ACHN (cell line): ENCODE measurements at regions not wholly inside any gene's neighbourhood (a gene's known extent, or its start where the extent isn't known, plus 50 kb on each side); places are given as distances from the start of the nearest gene placed in this dataset.

Source experiments
- DNase-seq: peaks from one replicate; pipeline ENCODE4 v3.0.0-alpha.2; 2015
- in situ Hi-C: cut with HindIII; loops from 2 replicates; pipeline ENCODE4 v1.10.0; 2017; ENCODE audit warnings: low sequenced_read_pairs, low pct_ligation_motif_present, low pct_unique_long_range_greater_than_20kb

DNA sequence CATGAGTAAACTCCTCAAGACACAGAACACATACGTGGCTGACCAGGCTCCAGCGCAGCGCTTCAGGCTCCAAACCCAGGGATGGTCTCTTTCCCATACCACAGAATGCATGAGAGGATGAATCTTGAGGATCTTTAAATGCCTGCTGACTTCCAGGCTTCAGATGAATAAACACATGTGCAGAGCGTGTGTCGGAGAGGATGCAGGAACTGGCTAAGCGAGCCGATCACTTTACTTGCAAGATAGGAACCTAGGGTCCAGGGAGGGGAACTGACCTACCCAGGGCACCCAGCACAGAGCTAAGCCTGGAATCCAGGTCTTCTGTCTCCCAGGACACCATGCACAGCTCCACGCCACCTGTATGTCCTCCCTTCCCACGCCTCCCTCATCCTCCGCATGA is 209.8 kb downstream of the BCL11B start:
- DNase-seq = no peak
- in situ Hi-C loops = no loop called here

DNA sequence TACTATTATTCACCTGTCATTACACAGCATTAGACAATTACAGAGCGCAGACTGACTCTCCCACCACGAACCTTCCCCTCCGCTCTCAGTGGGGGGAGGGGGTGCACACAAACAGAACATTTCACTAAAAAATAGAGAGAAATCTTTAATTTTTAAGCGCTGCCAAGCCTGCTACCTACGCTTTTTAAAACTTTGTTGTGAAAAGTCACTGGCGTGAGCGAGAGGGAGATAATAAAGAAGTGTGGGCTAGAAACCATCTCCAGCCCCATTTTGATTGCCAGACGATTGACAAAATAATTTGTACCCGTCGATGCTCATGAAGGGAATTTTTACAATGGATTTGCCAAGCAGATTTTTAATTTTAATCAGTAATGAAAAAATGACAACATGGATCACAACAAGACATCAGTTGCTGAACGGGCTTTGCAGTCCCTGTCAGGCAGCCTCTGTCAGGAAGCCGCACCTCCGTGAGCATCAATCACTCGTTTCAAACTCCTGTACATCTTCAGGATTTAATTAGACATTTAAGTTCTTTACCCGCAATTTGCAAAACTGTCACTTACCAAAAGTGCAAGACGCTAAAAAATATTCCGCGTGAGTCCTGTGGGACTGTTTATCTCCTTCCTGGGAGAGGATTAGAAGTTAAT is 209.1 kb downstream of the BCL11B start:
- in situ Hi-C loops = no loop called here
- no peak for DNase-seq

DNA sequence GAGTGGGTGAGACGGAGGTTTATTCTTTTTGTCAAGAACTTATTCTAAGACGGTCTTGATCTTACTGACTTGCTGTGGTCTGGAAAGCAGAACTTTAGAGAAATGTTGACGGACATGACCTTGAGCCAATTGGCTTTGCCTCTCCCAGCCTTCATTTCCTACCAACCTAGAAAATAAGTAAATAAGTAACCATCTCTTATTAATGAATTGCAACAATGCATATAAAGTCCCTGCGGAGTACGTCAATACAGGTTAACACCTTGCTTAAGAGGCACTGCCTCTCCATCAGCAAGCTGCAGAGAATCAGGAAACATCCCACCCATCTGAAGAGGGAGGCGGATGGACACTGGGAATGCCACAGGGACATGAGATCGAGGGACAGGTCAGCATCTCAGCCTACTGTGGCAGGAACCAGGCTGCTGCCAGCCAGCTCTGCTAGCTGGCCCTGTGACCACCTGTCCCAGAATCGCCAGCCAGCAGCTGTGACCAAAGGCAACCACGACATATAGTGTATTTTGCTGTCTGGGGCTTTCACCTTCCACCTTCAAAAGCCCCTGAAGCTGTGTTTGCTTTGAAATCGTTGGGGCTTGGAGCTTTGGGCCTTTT is 208.3 kb downstream of the BCL11B start:
- no peak for DNase-seq

DNA sequence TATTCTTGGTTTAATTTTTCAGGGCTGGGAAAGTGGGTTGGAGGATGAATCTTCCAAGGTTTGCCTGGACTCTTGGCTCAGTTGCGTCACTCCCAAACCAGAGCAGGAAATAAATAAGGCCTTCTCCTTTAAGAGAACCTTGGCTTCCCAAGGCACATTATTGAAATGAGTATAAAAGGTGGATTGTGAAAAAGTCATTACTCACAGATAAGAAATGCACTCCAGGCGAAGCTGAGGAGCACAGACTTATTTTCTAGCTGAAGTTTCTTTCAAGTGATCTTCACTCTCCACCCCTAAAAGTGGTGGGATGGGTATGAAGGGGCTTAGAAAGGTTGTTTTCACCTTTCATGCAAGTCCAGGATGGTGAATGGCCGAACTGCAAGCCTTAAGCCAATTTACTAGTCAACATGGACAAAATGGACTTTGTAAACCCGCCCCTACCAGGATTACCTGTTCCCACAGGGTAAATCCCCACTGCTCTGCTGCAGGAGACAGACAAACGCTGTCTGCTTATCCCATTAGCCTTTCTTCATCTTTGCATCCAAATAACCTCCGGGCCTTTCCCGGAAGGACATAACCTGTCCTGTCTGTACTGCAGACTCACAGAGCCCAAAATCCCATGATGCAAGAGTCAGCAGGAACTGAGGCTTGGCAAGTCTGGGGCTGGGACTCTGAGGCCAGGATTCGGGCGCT is 207.6 kb downstream of the BCL11B start:
- in situ Hi-C loops = no loop called here
- no peak for DNase-seq

More for the DNA sequence above, 208.3 kb downstream of the BCL11B start:
- in situ Hi-C loops = no loop called here

DNA sequence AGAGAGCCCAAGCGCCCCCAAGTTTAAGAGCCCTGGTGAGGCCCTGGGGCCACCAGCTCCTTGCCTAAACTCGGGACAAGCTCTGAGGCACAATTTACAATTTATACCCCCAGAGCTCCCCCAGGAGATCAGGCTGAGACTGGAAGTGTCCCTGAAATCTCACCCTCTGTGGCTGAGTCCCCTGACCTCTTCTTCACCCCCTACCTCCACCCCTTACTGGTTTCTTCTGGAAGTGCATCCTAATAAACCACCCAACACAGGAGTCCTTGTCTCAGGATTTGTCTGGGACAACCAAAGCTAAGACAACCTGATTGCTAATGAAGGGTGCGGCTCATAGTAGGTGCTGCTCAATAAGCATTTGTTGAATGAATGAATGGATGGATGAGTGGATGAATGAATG is 206.4 kb downstream of the BCL11B start:
- in situ Hi-C loops = no loop called here
- no peak for DNase-seq

DNA sequence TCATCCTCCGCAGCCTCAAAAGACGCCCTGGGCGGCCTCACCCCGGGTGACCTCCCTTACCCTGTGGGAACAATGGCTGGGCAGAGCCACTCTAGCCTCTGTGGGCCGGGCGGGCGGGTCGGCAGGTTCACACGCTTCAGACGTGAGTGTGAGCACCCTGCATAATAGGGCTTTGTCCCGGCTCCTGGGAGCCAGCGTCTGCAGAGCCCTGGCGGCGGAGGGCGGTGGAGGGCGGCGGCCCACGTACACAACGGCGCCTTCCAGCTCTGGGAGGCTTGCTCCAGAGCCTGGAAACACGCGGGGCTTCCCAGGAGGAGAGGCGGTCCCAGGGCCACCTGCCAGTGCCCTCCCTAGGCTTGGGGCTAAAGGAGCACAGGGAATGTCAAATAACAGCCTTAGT is 205.6 kb downstream of the BCL11B start:
- in situ Hi-C loops = no loop called here

DNA sequence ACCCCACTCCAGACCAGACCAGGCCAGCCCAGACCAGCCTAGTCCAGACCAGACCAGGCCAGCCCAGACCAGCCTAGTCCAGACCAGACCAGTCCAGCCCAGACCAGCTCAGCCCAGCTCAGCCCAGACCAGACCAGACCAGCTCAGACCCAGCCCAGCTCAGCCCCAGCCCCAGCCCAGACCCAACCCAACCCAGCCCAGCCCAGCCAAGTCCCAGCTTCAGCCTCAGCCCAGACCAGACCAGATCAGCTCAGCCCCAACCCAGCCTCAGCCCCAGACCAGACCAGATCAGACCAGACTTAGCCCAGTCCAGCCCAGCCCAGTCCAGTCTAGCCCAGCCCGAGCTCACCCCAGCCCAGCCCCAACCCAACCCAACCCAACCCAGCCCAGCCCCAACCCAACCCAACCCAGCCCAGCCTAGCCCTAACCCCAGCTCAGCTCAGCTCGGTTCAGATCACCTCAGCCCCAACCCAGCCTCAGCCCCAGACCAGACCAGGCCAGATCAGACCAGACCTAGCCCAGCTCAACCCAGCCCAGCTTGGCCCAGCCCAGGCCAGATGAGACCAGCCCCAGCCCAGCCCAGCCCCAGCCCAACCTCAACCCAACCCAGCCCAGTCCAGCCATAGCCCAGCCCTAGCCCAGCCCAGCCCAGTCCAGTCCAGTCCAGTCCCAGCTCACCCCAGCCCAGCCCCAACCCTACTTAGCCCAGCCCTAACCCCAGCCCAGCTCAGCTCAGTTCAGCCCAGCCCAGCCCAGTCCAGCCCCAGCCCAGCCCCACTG is 204.7 kb downstream of the BCL11B start:
- in situ Hi-C loops = no loop called here
- DNase-seq = no peak

More for the DNA sequence above, 205.6 kb downstream of the BCL11B start:
- DNase-seq = no peak

DNA sequence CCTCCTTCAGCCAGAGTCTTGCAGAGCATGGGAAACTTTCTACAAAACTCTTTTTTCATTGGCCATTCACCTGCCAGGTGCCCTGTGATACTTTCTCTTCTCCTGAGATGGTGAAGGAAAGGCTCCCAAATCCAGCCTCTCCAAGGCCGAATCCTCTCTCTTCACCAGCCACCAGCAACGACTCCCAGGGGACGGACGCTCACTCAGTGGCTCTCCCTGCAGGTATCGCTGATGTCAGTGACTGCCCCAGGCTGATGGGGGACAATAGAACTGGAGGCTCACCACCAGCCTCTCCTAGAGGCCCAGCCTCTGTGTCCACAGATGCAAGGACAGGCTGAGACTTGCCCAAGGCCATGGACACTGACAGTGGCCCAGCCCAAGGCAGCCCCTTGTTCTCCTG is 204.1 kb downstream of the BCL11B start:
- in situ Hi-C loops = no loop called here
- no peak for DNase-seq

DNA sequence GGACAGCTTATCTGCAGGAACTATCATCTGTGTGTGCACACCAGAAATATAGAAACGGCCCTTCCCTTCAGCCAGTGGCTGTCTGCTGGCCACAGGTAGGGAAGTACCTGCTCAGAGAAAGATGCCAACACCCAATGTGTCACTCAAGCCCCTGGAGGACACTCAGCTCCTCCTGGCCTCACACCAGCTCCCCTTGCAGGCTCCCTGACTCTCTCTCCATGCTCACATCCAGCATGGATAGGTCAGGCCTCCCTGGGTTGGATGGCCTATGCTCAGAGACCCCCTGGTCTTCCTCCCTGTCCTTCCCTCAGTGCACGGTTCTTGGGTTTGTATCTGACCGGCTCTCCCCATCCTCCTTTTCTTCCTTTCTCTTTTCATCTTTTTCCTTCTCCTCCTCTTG is 202.1 kb downstream of the BCL11B start:
- DNase-seq = no peak
- in situ Hi-C loops = no loop called here

DNA sequence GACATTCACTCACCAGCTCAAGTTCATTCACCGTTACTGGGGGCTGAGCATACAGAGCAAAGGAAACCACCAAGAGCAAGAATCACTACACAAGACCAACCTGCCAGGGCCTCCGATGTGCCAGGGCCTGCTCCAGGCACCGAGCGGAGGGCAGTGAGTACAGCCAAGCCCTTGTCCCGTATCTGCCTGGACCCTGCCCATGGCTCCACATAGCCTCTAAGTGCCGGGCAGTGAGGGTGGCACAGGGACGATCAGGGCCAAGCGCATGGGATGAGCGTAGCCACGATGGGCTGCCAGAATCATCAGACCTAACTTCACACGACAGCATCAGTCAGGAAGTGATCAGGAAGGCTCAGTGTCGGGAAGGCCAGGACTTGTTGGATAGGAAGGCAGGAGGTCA is 199.6 kb downstream of the BCL11B start:
- in situ Hi-C loops = no loop called here
- DNase-seq = no peak

DNA sequence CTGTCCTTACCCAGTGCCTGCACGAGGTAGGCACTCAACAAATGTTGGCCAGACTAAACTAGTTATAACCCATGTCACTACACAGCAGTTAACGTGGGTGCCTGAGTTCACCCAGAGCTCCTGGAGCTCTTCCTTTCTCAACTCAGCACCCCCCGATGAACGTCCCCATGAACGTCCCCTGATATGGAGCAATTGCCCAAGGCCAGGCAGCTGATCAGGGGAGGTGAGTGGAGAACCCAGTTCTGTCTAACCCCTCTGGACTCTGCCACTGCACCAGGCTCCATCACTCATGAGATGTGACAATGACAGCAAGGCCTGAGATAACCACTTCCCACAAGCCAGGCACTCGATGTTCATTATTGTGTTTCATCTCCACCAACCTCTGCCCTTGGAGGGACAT is 199.0 kb downstream of the BCL11B start:
- no peak for DNase-seq
- in situ Hi-C loops = no loop called here

DNA sequence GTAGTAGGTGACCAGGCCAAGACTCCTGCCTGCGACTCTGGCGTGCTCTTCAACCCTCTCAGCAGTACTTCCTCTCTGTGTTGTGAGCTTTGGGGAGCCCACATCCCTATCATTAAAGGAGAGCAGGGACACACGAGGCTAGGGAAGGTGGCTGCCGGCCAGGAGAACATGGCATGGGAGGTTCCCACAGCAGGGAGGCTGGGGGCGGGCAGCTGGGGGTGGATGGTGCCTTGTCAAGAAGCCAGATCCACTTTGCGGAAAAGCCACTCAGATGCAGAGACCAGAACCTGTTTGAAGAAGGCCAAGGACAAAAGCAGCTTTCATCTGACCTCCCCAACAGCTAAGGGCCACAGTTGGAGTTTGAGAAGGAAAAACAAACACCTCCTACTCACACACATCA is 198.6 kb downstream of the BCL11B start:
- DNase-seq = no peak
- in situ Hi-C loops = no loop called here

DNA sequence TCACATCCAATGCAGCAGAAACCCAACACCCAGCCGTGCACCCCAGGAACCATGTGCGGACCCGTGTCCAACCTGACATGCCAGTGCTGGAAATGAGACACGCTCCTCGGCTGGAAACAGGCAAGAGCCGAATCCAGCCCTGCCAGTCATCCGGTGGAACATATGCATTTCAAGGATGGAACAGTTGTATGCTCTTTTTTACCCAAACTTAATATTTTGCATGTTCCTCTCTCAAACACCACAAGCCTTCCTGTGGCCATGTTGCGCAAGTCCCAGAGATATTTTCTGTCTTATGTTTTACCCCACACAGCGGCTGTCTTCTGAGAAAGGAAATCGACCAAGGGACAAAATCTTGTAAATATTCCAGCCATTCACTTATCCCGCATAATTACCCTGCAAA is 196.9 kb downstream of the BCL11B start:
- in situ Hi-C loops = no loop called here
- no peak for DNase-seq

DNA sequence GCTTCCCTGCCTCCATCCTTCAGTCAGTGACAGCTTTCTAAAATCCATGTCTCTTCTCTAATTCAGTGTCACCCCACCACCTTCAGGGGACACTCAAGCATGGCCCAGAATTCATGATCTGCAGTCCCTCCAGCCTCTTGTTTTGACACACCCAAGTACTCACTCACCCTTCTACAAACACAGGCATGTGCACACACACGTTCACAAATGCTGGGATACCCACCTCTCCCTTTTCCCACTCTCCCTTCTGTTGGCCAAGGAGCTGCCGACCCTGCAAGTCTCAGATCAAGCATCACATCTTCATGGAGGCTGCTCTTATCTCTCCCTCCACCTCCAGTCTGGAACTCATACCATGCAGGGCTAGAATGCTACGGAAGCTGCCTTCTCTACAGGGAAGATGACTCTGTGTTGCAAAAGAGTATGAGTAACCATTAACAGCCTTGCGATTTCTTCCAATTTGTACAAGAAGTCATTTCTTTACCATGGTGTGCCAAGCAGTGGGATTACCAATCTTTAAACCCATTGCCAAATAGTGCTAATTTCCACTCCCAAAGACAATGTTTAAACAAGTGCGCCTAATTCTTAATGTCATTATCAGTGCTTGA is 196.1 kb downstream of the BCL11B start:
- in situ Hi-C loops = no loop called here
- no peak for DNase-seq

DNA sequence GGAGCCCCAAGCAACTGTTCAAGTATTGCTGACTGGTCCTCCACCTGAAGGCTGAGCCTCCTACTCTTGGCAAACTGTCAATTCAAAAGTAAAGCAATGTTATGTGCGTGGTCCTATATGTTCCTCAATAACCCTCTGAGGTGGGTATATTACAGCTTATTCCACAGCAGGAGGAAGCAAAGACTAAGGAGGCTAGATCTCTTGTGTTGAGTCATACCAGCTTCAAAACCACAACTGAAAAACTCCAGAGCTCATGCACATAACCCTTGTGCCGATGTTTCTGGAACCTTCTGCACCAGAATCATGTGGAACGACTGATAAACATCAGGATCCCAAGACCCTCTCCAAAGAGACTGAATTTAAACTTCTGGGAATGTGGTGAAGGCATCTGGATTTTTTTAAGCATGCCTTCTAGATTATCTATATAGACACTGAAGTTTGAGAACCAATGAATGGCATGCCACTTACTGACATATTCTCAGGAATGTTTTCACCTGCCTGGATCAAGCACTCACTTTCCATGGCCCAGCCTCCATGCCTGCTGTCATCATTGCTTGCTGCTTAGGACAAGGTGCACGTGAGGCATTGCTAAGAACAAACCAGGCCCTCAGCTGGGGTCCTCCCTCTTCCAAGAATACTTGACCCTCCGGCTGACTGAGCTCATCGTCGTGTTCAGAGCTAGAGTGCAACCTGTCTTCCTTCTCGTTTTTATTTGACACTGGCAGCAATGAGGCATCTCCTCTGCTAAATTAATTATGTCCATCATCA is 194.7 kb downstream of the BCL11B start:
- in situ Hi-C loops = no loop called here
- DNase-seq = no peak

DNA sequence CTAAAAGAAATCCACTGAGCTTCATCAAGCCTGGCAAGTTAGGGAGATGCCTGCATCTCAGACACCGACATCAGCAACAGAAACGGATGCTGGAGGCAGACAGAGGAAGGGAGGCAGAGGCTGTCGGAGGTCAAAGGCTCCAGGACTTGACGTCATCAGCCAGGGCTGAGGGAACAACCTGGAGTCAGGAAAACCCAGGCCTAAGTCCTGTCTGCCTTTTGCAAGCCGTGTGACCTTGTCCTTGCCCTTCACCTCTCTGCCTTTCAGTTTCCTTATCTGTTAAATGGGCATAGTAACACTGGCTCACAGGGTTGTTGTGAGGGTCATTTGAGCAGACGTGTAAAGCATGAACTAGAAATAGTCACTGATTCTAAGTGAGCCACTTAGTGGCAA is 194.2 kb downstream of the BCL11B start:
- in situ Hi-C loops = no loop called here

DNA sequence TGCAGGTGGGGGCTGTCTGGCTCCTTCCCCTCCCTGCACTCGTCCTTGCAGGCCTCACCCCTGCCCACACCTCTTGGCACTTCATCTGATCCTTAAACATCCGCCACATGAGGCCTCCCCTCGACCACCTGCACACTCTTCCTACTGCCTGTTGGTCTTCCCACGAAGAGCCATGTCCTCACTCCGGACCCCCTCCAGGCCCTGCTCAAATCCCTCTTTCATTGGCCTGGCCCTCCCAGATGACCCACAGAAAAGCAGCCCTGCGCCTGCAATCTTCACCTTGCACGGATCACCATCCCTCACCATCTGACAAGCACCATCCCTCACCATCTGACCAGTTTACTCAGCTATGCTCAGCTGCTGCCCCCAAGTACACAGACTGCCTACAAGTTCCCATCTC is 193.6 kb downstream of the BCL11B start:
- no peak for DNase-seq
- in situ Hi-C loops = no loop called here

More for the DNA sequence above, 194.2 kb downstream of the BCL11B start:
- DNase-seq = no peak

DNA sequence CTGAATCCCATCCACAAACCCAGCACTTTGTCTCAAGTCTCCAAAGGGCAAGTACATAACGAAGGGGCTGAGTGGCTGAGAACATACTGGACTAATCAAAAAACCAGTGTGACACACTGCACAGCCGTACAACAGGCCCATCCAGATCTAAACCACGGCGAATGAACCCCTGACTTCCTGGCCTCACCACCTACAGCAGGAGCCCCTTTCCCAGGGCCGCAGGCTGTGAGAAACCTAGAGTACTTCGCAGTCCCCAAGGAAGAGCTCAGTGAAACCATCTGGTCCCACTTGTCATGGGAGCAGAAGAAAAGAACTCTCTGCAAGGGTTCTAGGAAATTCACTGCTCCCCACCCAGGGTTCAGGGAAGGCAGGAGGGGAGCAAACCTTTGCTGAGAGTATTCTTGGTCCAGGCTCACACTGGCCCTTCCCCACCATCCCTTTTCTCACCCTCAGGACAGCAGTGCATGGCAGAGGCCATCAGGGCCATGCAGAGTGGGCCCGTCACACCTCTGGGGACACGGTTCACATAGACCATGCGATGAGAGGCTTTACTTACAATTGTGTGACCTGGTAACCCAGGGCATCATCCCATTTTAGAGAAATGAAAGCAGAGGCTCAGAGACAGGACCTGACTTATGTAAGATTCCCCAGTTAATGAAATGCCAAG is 192.8 kb downstream of the BCL11B start:
- DNase-seq = no peak
- in situ Hi-C loops = no loop called here
